ENCODE measurements at regions not wholly inside any gene's neighbourhood (a gene's known extent, or its start where the extent isn't known, plus 50 kb on each side); places are given as distances from the start of the nearest gene placed in this dataset.

DNA sequence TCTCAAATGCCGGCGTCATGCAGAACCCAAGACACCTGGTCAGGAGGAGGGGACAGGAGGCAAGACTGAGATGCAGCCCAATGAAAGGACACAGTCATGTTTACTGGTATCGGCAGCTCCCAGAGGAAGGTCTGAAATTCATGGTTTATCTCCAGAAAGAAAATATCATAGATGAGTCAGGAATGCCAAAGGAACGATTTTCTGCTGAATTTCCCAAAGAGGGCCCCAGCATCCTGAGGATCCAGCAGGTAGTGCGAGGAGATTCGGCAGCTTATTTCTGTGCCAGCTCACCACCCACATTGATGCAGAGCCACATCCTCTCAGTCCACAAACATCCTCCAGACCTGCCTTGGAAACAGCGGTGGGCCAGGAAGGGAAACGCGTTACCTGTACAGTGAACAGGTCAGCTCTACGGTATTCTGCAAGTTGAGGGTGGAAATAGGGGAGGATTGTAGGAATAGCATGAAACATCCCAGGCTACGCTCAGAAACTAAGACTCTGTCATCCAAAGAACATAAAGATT is 133.1 kb upstream of the PRSS1 start:
- TF ChIP-seq, protein P1, sequence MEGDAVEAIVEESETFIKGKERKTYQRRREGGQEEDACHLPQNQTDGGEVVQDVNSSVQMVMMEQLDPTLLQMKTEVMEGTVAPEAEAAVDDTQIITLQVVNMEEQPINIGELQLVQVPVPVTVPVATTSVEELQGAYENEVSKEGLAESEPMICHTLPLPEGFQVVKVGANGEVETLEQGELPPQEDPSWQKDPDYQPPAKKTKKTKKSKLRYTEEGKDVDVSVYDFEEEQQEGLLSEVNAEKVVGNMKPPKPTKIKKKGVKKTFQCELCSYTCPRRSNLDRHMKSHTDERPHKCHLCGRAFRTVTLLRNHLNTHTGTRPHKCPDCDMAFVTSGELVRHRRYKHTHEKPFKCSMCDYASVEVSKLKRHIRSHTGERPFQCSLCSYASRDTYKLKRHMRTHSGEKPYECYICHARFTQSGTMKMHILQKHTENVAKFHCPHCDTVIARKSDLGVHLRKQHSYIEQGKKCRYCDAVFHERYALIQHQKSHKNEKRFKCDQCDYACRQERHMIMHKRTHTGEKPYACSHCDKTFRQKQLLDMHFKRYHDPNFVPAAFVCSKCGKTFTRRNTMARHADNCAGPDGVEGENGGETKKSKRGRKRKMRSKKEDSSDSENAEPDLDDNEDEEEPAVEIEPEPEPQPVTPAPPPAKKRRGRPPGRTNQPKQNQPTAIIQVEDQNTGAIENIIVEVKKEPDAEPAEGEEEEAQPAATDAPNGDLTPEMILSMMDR (IDR thresholded peaks at IDR 0.05) = no peak
- Histone ChIP-seq H3K27ac (no peak overlapping the region), H3K9me3 (no peaks in the 10 kb centered on the region), H3K36me3 (no peaks in the 10 kb centered on the region), H3K27me3 (no peaks in the 10 kb centered on the region), H3K9ac (ENCODE audit: low read depth in 2 of 2, low read length in 2 of 2) (no peak overlapping the region), H3K4me3 (no peak overlapping the region), H3K4me1 (no peaks in the 10 kb centered on the region)
- no peak for DNase-seq
- intact Hi-C loops (cut with DNase I) = no loop called here

DNA sequence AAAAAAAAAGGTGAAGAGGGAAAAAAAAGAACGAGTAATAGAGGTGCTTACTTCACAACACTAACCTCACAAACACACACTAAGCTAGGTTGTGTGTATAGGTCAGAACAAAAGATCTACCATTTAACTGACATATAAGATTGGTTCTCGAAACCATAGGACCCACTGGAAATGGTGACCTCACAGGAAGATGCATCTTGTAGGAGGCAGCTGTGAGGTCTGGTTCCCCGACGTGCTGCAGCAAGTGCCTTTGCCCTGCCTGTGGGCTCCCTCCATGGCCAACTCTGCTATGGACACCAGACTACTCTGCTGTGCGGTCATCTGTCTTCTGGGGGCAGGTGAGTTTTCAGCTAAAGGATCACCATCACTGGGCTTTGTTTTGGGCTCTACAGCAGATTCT is 133.8 kb upstream of the PRSS1 start:
- Histone ChIP-seq H3K27me3 (no peaks in the 10 kb centered on the region), H3K4me3 (no peak overlapping the region), H3K27ac (no peak overlapping the region), H3K9ac (ENCODE audit: low read depth in 2 of 2, low read length in 2 of 2) (no peak overlapping the region), H3K4me1 (no peaks in the 10 kb centered on the region), H3K36me3 (no peaks in the 10 kb centered on the region), H3K9me3 (no peaks in the 10 kb centered on the region)
- no peak for DNase-seq
- intact Hi-C loops (cut with DNase I) = no loop called here
- TF ChIP-seq, protein P1 (IDR thresholded peaks at IDR 0.05) = no peak

DNA sequence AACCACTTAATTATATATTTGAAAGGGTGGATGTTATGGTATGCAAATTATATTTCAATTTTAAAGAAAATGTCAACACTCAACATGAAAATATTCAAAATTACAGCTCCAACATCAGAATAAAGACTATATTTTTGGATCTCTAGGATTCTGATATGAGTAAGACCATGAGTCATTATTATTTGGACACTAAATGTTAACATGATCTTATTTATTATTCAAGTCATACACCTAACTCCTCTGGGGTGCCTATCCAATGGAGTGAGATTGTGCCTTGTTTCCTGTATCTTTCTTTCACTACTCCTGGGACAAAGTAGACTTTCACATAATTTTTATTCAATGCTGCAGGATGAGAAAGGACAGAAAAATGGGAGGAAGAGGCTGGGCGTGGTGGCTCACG is 135.2 kb upstream of the PRSS1 start:
- TF ChIP-seq, protein P1 (IDR thresholded peaks at IDR 0.05) = no peak
- Histone ChIP-seq H3K4me1 (no peaks in the 10 kb centered on the region), H3K27ac (no peak overlapping the region), H3K36me3 (no peaks in the 10 kb centered on the region), H3K4me3 (no peak overlapping the region), H3K9ac (ENCODE audit: low read depth in 2 of 2, low read length in 2 of 2) (no peak overlapping the region), H3K27me3 (no peaks in the 10 kb centered on the region), H3K9me3 (no peaks in the 10 kb centered on the region)
- intact Hi-C loops (cut with DNase I) = no loop called here
- no peak for DNase-seq

DNA sequence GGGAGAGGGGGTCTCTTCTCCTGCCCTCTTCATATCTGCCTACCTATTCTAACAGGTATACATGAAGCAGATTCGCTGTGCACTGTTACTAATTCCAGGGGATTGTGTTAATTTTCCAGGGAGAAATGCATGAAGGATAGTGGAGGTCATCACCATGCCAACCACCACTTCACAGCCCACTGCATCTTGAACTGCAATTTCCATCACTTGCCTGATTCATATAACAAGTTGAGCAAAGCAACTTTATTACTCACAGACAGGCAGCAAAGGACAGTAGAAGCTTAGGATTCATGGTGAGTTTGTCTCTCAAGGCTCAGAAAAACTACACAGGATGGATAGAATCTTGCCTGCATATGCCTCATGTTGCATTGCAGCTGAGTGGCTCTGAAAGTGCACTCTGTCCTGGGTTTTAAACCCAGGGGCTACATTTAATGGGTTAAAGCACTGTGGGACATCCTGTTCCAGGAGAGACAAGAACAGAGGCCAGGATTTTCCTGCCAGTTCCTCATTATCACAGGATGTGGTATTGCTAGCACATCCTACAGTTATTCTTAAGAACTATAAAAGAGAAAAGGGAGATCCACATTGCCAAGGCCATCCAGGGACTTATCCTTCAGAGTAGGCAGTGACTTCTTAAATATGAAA is 136.9 kb upstream of the PRSS1 start:
- no peaks in the 10 kb centered on the region for H3K9me3 ChIP-seq
- H3K4me1 ChIP-seq = no peaks in the 10 kb centered on the region
- DNase-seq = no peak
- H3K27me3 ChIP-seq = no peaks in the 10 kb centered on the region
- intact Hi-C loops (cut with DNase I) = no loop called here
- H3K9ac ChIP-seq (ENCODE audit: low read depth in 2 of 2, low read length in 2 of 2) = no peak overlapping the region
- H3K27ac ChIP-seq = no peak overlapping the region
- no peak overlapping the region for H3K4me3 ChIP-seq
- no peaks in the 10 kb centered on the region for H3K36me3 ChIP-seq
- TF ChIP-seq, protein P1 (IDR thresholded peaks at IDR 0.05) = no peak

DNA sequence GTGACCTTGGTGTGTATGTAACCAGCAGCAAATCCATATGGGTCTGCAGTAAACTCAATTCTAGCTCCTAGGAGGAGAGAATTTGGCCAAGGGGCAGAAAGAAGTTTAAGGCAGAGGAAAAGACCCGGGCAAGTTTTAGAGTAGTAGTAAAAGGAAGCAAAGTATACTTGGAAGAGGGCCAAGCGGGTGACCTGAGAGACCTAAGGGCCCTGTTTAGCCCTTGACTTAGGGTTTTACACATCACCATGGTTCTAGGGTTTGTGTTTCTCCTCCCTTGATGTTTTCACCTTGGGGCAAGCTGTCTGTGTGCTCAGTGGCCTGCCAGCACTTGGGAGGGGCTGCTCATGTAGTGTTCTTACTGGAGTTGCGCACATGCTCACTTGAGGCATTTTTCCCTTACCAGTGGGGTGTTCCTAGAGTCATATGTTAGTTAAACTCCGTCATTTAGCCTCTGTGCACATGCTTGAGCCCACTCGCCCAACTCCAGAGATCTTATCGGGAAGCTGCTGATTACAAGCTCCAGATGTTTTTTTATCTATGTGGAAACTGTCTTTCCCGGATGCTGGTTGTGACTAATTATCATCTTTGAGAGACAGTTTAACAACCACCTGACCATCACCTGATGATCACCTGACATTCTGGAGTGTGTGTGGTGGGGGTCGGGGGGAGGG is 137.6 kb upstream of the PRSS1 start:
- Histone ChIP-seq H3K4me3 (no peak overlapping the region), H3K9ac (ENCODE audit: low read depth in 2 of 2, low read length in 2 of 2) (no peak overlapping the region), H3K9me3 (no peaks in the 10 kb centered on the region), H3K27me3 (no peaks in the 10 kb centered on the region), H3K27ac (no peak overlapping the region), H3K36me3 (no peaks in the 10 kb centered on the region), H3K4me1 (no peaks in the 10 kb centered on the region)
- DNase-seq = no peak
- TF ChIP-seq, protein P1 (IDR thresholded peaks at IDR 0.05) = no peak
- intact Hi-C loops (cut with DNase I) = no loop called here
